HL-60 (cell line): ENCODE measurements at regions not wholly inside any gene's neighbourhood (a gene's known extent, or its start where the extent isn't known, plus 50 kb on each side); places are given as distances from the start of the nearest gene placed in this dataset.

Source experiments
- DNase-seq, 2 experiments: peaks; one replicate each; pipeline ENCODE4 v3.0.0-alpha.2; 2010 to 2020; ENCODE audit warnings: low read depth in 1 of 2, low spot score in 1 of 2
- H3K27ac ChIP-seq: fragments of 250-450 bp; sonication (Bioruptor Pico); replicated peaks from 2 replicates; pipeline ENCODE4 v1.5.1; 2020; ENCODE audit warnings: mild to moderate bottlenecking, moderate library complexity
- H3K27me3 ChIP-seq: fragments of 250-450 bp; sonication (Bioruptor Pico); 2 replicates; pipeline ENCODE4 v1.5.1; 2021; ENCODE audit warnings: mild to moderate bottlenecking, moderate library complexity; ENCODE audit not compliant: insufficient read depth, poor library complexity, severe bottlenecking
- H3K4me3 ChIP-seq: replicated peaks from 2 replicates; pipeline ENCODE4 v1.5.1; 2011; ENCODE audit warnings: mild to moderate bottlenecking, control low read depth, low read length; ENCODE audit not compliant: insufficient read depth
- CTCF ChIP-seq: IDR thresholded peaks from one replicate; pipeline ENCODE4 v1.5.1; 2011; ENCODE audit warnings: low read length, control low read depth, inconsistent platforms; ENCODE audit not compliant: insufficient read depth
- GABPA ChIP-seq: IDR thresholded peaks from 2 replicates; pipeline ENCODE4 v1.6.1; 2012; ENCODE audit warnings: low read depth
- POLR2AphosphoS5 ChIP-seq: IDR thresholded peaks from 2 replicates; pipeline ENCODE4 v1.6.1; 2012; ENCODE audit warnings: low read depth
- REST ChIP-seq: IDR thresholded peaks from 2 replicates; pipeline ENCODE4 v1.6.1; 2012; ENCODE audit warnings: low read depth; ENCODE audit not compliant: insufficient replicate concordance
- SPI1 ChIP-seq: IDR thresholded peaks from 2 replicates; pipeline ENCODE4 v1.6.1; 2012; ENCODE audit warnings: low read depth, mild to moderate bottlenecking, borderline replicate concordance

GRCh38 chr10:131461093-131461492, 149.6 kb upstream of the TCERG1L start:
- DNase-seq: no peak
- TF ChIP-seq POLR2AphosphoS5: no peak
- TF ChIP-seq GABPA: no peak
- no peak for TF ChIP-seq SPI1
- no peak for TF ChIP-seq CTCF
- TF ChIP-seq REST: no peak
- no peak overlapping the region for H3K4me3 ChIP-seq
- H3K27ac ChIP-seq: no peak overlapping the region
- H3K27me3 ChIP-seq: peaks cover 2% of the 10 kb centered on the region

GRCh38 chr10:131464789-131465188, 153.3 kb upstream of the TCERG1L start:
- TF ChIP-seq REST (no peak), POLR2AphosphoS5 (no peak), SPI1 (no peak), CTCF (no peak), GABPA (no peak)
- Histone ChIP-seq H3K27ac (no peak overlapping the region), H3K4me3 (no peak overlapping the region), H3K27me3 (no peaks in the 10 kb centered on the region)
- DNase-seq: no peak

GRCh38 chr10:131469551-131469950, 158.0 kb upstream of the TCERG1L start:
- no peak overlapping the region for H3K4me3 ChIP-seq
- no peak for DNase-seq
- H3K27me3 ChIP-seq: no peaks in the 10 kb centered on the region
- TF ChIP-seq POLR2AphosphoS5: no peak
- TF ChIP-seq GABPA: no peak
- no peak for TF ChIP-seq CTCF
- no peak for TF ChIP-seq SPI1
- no peak overlapping the region for H3K27ac ChIP-seq

- Histone ChIP-seq H3K27ac (no peak overlapping the region), H3K27me3 (no peaks in the 10 kb centered on the region), H3K4me3 (no peak overlapping the region)
- no peak for TF ChIP-seq POLR2AphosphoS5
- TF ChIP-seq REST: no peak
- no peak for TF ChIP-seq CTCF
- TF ChIP-seq SPI1: no peak
- TF ChIP-seq GABPA: no peak
- DNase-seq: no peak
Observed at GRCh38 chr10:131473645-131474044, 162.1 kb upstream of the TCERG1L start.
